ENCODE measurements at regions not wholly inside any gene's neighbourhood (a gene's known extent, or its start where the extent isn't known, plus 50 kb on each side); places are given as distances from the start of the nearest gene placed in this dataset.

- no peak for DNase-seq
Measured at GRCh38 chr6:153621491-153621890, 417.5 kb upstream of the OPRM1 start.

- no peak for DNase-seq
Measured at GRCh38 chr6:153621070-153621469, 418.0 kb upstream of the OPRM1 start.

GRCh38 chr6:153618371-153619322 is 420.4 kb upstream of the OPRM1 start:
- DNase-seq, result no peak

DNA sequence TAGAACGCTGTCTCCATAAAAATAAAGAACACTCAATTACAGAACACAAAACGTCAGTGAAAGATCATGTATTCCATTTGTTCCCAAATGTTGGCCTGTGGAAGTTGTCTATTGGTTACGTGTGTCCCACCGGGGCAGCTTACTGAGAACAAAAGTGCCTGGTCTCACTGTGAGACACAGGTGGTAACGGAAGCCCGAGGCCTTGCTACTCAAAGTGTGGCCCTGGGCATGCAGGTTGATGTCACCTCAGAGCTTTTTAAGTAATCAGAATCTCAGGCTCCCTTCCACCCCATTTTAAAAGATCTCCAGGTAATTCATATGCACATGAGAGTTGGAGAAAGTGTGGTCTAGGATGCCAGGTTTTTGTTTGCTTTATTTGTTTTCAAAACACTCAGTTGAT is 422.5 kb upstream of the OPRM1 start:
- DNase-seq, result no peak

DNA sequence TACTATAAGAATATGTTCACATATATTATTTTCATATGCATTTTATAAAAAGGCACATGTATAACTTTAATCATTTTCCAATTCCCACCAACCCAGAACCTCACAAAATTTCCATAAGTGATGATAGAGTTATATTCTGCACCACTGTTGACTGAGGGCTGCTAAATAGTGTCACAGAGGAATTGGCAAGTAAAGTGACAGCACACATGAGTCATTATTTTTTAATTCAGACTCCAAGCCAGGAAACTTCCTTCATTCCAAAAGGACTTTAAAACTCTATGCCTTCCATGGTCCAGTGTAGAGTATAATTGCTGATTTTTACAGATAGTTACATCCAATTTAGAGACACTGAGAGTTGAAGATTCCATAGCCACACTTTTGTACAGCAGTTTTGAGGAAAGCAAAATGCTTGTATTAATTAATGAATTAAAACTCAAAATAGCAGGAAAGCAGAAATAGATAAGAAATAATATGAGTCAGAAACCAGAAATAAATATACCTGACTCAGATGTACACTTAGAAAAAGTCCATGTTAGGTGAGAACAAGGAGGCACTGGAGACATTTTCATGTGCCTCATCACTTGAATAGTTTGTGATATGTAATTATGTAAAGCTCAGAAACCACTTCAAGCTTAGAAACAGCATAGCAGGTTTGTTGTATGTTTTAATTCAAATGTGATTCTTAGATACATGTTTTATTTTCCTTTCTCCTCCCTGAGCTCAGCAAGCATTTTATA is 425.2 kb upstream of the OPRM1 start:
- DNase-seq, result no peak

DNA sequence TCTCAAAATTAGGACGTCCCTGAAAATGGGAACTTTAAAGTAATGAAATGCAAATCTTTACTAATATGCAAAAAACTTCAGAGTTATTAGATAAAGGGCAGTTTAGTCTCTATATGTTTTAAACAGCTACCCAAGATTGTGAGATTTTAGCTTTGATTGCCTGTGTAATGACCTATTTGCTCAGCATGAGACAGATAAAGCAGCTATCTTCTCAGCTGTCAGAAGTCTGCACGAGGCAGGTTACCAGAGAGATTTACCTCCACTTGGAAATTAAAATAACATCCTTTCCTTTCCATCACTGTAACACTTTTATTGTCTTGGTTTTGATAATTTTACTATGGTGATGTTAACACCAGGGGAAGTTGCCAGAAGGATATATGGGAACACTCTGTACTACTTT is 436.6 kb upstream of the OPRM1 start:
- DNase-seq, result no peak

DNA sequence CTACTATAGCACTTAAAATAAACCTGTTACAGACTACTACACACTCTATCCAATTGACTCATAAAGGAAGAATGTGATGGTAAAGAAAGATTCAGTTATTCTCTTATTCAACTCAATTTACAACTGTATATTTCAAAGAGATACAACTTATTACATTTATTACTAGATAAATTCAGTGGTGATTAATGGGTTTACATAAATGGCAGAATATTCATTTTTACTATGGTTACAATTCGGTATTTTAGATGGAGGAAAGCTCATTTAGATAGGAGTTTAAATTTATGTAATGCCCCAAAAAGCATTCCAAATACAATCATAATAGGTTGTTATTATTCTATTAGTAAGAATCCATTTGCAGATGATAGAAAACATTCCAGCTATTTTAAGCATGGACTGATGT is 439.1 kb upstream of the OPRM1 start:
- DNase-seq, result no peak

GRCh38 chr6:153595903-153596302 is 443.1 kb upstream of the OPRM1 start:
- DNase-seq, result no peak

GRCh38 chr6:153594871-153595270 is 444.2 kb upstream of the OPRM1 start:
- DNase-seq, result no peak

DNA sequence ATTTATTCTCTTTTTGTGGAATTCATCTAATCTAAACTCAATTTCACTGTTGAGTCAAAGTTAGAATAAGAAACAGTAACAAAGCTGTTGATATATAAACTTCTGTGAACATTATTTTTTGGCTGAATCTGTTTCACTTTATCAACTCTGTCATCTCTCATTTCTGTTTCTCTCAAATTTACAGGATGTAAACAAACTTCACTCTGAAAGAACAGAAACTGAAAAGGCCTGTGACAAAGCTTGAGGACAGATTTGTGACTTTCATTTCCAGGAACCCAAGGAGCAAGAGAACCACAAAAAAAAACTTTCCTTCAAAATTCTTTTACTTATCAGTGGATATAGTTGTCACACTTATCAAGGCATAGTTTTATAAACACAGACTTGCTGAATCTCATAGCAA is 447.9 kb upstream of the OPRM1 start:
- DNase-seq, result no peak

DNA sequence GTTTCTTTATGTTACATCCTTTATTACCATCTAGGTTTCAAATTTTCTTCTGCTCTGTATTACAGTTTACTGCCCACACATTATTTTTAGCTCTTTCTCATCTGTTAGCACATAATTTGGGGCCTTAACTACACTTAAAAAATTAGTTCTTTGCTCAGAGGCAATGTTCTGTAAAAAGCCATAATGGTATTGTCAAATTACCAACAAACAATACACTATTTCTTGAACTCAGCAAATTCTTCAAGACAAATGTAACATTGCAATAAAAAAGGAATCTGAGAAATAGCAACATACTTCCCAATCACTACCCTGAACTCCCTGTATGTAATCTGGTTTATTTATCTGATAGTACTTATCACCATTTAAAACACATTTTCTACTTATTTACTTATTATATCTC is 448.6 kb upstream of the OPRM1 start:
- no peak for DNase-seq

- no peak for DNase-seq
Measured at GRCh38 chr6:153588330-153588729, 450.7 kb upstream of the OPRM1 start.

DNA sequence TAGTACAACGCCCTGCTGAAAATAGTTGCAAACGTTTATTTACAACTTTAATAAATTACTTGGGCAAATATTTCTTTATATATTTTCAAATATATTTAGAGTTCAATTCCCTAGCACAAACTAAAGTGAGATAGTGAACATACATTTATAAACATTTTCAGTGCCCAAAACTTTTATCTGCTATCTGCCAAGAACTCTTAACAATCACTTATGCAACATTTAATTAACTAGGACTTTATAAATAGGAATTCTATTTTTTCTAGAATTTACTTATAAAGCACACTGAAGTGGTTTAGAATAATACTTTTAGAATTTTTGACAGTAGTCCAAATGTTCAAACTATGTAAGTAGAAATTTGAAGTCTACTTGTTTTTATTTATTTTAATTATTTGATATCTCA is 452.6 kb upstream of the RGS17 start:
- no peak for DNase-seq

DNA sequence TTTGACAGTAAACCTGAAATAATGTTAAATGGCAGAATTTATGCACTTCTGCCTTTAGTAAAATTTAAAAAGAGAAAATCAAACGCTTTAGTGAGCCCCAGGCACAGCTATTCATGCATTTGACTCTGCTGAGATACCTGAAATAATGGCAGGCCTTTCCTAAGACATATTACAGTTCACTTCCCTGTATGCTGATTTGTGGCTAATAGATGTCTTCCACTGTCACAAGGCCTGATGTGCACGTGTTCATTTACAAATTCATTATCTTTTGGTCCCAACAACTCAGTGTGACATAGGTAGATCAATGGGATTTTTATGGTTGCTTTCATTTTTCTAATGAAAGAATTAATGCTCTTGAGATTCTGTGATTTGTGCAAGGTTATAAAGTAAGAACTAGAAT is 449.7 kb upstream of the RGS17 start:
- no peak for DNase-seq

- no peak for DNase-seq
Measured at GRCh38 chr6:153575528-153575927, 444.4 kb upstream of the RGS17 start.

- DNase-seq, result no peak
Measured at GRCh38 chr6:153574231-153574630, 443.1 kb upstream of the RGS17 start.

DNA sequence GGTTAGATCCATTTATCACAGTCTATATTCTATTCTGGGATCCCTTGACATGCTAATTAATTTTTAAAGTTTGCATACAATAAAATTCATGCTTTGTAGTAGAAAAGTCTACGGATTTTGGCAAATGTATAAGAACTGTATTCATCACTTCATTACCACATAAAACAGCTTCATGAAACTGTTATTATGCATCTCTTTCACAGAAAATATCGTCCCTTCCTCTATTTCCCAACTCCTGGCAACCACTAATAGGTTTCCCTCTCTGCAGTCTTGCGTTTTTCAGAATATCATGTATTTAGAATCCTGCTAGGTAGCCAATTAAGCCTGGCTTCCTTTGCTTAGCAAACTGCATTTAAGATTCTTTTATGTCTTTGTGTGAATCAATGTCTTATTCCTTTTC is 441.3 kb upstream of the RGS17 start:
- DNase-seq, result no peak

DNA sequence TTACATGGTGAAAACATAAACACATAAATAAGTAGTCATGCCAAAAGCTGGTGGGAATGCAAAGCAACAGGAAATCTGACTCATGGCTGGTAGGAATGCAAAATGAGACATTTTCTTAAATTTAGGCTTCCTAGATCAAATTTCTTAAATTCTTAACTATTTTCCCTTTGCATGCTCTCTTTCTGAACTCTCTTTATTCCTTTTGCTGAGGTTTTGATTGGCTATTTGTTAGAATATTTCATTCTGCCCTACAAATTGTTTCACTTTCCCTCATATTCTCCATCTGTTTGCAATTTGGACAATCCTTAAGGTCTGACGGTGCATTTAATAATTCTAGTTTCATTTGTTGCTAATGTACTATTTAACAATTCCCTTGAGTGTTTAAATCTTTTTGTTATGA is 437.5 kb upstream of the RGS17 start:
- DNase-seq, result no peak

GRCh38 chr6:153564803-153565202 is 433.7 kb upstream of the RGS17 start:
- no peak for DNase-seq

- DNase-seq, result no peak
Measured at GRCh38 chr6:153563001-153563400, 431.9 kb upstream of the RGS17 start.

DNA sequence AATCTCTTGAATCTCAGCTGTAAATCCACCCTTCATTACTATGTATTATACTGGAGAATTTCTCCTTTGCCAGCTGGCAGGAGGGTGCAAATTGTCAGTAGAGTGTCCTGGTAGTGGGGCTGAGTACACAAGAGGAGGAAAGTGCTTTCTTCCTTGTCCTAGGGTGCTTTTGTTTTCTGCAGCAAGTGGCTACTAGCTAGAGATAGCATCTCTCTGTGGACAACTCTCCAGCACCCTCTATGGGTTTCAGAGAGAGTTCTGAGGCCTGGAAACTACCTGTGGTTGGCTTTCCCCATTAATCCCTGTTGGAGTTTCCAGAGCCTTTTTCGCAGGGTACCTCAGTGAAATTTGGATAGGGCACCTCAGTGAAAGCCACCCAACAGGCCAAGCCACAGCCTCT is 422.5 kb upstream of the RGS17 start:
- DNase-seq, result no peak

GRCh38 chr6:153539602-153540001 is 408.5 kb upstream of the RGS17 start:
- DNase-seq, result no peak

GRCh38 chr6:153538491-153538890 is 407.4 kb upstream of the RGS17 start:
- no peak for DNase-seq

DNA sequence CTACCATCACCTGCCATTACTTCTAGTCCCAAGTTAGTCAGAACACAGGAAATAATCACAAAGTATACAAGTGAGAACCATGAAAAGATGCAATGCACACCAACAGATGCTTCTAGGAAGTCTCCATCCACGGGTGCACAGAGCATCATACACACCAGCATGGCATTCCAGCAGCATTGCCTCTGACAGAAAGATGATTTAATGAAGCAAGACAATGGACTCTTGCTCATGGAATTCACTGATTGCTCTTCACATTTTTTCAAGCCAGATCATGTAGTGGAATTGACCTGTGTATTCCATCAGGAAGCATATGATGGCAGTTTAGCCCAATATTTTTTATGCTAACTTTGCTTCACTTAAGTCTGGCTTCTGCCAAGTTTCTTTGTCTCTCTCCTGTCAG is 406.3 kb upstream of the RGS17 start:
- no peak for DNase-seq

Measured in activated CD4-positive, CD25-positive, alpha-beta regulatory T cell treated with anti-CD3 and anti-CD28 coated beads, Interleukin-2, amount 50 U/mL, for 72 hours (primary cell).